ENCODE measurements at regions not wholly inside any gene's neighbourhood (a gene's known extent, or its start where the extent isn't known, plus 50 kb on each side); places are given as distances from the start of the nearest gene placed in this dataset.

DNA sequence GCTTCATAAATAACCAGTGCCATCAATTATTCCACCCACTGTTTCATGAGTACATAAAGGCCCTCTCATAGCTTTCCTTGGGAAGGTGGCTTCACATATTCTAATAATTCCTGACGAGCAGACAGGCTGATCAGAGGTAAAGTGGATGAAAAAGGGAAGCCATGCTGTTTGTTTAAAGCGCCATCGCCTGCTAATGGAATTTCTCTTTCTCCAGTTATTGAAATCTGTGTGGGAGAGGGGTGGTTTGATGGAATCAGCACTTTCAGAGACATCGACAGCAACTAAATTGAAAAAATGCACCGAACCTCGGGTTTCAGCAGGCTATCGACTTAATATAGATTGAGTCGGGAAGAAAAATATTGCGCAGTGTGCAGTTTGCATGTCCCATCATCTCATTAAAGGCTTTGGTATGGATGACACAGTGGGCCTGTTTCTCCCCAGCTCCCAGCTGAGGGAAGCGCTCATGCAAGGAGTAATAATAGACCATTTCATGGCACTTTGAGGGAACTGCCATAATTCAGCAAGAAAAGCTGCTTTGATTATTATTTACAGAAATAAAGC lies 472.1 kb downstream of the RBFOX1 start:
- TF ChIP-seq, protein P1, sequence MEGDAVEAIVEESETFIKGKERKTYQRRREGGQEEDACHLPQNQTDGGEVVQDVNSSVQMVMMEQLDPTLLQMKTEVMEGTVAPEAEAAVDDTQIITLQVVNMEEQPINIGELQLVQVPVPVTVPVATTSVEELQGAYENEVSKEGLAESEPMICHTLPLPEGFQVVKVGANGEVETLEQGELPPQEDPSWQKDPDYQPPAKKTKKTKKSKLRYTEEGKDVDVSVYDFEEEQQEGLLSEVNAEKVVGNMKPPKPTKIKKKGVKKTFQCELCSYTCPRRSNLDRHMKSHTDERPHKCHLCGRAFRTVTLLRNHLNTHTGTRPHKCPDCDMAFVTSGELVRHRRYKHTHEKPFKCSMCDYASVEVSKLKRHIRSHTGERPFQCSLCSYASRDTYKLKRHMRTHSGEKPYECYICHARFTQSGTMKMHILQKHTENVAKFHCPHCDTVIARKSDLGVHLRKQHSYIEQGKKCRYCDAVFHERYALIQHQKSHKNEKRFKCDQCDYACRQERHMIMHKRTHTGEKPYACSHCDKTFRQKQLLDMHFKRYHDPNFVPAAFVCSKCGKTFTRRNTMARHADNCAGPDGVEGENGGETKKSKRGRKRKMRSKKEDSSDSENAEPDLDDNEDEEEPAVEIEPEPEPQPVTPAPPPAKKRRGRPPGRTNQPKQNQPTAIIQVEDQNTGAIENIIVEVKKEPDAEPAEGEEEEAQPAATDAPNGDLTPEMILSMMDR (conservative IDR thresholded peaks at IDR 0.05; ENCODE audit: low read length), result no peak
- TF ChIP-seq EZH2phosphoT487 (IDR thresholded peaks at IDR 0.05; ENCODE audit: borderline replicate concordance, low read depth, low read length), result no peak

Measured in OCI-LY7 (cell line).